ENCODE measurements at regions not wholly inside any gene's neighbourhood (a gene's known extent, or its start where the extent isn't known, plus 50 kb on each side); places are given as distances from the start of the nearest gene placed in this dataset.

DNA sequence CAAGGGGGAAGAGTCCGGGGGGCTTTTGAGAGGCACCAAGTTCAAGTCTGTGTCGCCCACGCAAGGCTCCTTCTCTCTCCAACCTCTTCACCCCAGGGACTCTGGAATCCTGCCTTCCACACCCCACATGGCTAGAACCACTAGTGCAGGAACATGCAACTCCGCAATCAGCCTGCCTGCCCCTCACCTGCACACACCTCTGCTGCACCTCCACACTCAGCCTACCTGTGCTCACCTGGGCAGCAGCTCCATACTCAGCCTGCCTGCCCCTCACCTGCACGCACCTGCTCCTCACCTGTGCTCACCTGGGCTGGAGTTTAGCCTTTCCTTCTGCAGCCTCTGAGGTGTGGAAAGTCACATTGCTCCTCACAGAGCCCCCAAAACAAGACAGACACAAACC is 277.4 kb downstream of the NDUFA10 start:
- TF ChIP-seq, protein P1, sequence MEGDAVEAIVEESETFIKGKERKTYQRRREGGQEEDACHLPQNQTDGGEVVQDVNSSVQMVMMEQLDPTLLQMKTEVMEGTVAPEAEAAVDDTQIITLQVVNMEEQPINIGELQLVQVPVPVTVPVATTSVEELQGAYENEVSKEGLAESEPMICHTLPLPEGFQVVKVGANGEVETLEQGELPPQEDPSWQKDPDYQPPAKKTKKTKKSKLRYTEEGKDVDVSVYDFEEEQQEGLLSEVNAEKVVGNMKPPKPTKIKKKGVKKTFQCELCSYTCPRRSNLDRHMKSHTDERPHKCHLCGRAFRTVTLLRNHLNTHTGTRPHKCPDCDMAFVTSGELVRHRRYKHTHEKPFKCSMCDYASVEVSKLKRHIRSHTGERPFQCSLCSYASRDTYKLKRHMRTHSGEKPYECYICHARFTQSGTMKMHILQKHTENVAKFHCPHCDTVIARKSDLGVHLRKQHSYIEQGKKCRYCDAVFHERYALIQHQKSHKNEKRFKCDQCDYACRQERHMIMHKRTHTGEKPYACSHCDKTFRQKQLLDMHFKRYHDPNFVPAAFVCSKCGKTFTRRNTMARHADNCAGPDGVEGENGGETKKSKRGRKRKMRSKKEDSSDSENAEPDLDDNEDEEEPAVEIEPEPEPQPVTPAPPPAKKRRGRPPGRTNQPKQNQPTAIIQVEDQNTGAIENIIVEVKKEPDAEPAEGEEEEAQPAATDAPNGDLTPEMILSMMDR (IDR thresholded peaks at IDR 0.05): no peak
- no peak for TF ChIP-seq ZFX (IDR thresholded peaks at IDR 0.05; ENCODE audit: borderline replicate concordance)

Data from 22Rv1 (cell line).